ENCODE measurements at regions not wholly inside any gene's neighbourhood (a gene's known extent, or its start where the extent isn't known, plus 50 kb on each side); places are given as distances from the start of the nearest gene placed in this dataset.
"Not testable (repeated sequence)": the region's sequence is repeated elsewhere in the genome, so short reads cannot be mapped to it uniquely, and the experiment has no call there.

DNA sequence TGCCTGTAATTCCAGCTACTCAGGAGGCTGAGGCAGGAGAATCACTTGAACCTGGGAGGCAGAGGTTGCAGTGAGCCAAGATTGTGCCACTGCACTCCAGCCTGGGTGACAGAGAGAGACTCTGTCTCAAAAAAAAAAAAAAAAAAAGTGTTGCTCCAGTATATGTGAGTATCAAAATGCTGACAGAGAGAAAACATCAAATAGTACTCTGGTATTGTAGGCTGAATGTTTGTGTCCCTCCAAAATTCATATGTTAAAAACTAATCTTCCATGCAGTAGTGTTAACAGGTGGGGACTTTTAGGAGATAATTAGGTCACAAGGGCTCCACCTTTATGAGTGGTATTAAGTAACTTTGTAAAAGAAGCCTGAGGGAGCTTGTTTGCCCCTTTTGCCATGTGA, 67.4 kb upstream of the KLF7 start:
- in situ Hi-C loops (cut with HindIII; ENCODE audit: low pct_ligation_motif_present, low pct_unique_long_range_greater_than_20kb, low sequenced_read_pairs); DNase-seq: not testable (repeated sequence)

DNA sequence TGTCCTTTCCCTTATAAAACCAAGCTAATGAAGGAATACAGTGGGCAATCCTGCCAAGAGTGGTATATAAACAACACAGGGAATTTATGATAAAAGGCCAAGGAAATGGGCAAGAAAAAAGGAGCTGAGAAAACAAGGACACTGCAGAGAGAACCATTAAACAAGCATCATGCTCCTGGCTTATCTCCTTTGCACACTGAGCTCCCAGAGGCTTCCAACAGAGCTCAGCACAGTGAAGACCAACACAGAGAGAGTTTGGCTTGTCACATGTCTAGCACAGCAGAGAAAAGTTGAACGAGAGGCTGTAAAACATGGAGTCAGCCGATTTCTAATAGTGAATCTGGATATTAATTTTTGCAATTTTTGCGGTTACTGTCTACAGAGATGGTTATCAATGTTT, 68.0 kb upstream of the KLF7 start:
- DNase-seq: no peak
- in situ Hi-C loops (cut with HindIII; ENCODE audit: low pct_ligation_motif_present, low pct_unique_long_range_greater_than_20kb, low sequenced_read_pairs): no loop called here

DNA sequence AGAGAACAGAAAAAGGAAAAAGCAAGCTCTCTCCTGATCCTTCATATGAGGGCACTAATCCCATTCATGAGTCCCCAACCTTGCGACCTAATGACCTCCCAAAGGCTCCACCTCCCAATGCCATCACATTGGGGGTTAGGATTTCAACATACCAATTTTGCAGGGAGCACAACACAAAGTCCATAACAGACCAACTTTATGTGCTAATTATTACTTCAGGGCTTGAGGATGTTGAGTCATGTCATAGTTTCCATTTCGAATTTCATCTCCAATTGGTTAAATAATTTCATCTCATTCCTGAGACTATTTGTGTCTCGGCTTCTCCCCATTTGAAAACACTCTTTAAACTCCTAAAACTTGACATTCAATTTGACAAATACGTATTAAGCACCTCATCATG, 69.9 kb upstream of the KLF7 start:
- in situ Hi-C loops (cut with HindIII; ENCODE audit: low pct_ligation_motif_present, low pct_unique_long_range_greater_than_20kb, low sequenced_read_pairs): no loop called here
- no peak for DNase-seq

DNA sequence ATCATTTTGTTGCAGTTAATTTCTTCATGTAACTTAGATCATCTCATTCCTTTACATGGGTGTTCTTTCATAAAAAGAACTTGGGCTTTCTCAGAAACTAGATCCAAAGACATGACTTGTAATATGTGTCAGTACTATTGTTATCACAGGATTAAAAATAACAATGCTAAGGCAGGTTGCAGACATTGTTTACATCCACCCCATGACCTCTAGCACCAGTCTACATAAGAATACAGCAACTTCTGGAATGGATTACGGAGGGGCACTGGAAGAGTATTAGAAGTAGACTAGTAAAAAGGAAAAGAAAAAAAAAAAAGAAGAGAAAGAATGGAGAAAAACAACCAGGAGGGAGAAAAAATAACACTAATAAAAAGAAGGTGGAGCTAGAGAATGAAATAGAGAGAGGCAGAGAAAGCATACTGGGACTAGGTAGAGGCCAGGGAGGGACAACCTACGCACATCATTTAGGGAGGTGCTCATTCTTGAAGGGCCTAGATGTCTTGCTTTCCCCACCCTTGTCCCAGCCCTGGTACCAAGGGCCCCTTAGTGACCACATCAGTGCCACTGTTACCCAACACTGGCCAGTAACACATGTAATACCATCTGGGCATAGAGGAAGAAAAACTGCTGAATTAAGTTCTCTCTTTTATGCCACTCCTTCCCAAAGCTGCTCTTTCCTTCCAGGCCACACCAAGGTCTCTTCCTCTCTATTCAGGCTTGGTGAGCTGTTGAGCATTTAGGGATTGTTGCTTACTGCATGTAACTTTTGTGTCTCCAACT, 70.6 kb upstream of the KLF7 start:
- no peak for DNase-seq
- in situ Hi-C loops (cut with HindIII; ENCODE audit: low pct_ligation_motif_present, low pct_unique_long_range_greater_than_20kb, low sequenced_read_pairs): no loop called here

DNA sequence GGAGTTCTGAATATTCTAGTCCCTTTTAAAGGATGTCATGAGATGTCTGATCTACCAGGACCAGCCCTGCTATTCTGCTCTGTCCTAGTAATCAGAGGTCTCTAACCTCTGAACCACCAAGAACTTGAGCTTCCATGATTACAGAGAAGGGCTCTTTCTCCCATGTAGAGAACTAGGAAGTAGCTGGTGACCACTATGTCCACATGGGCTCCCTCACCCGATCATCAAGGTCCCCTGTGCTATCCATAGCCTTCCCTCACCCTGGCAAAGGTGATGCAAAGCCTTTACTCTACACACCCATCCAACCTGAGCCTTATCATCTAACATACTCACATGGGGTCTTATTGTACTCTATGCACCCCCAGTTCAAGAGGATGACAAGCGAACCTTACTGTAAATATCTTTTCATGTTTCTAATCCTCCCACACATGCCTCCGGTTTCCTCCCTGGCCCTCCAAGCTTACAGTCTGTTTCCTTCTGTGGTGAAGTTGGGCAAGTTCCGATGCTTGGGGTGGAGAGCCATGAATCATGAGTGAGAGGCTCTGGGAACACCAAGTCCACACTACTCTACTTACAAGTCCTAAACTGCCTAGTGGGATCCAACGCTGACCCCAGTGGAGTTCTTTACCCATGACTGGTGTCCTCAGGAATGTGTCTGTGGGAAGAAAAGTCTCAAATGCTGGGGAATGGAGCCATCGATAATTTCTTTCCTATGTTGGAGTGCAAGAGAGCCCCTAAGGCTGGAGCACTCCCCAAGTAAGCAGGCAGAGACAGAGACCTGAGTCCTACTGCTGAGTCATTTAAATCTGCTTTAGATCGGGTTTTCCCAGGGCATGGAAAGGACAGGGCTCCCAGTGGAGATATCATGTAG, 73.3 kb upstream of the KLF7 start:
- in situ Hi-C loops (cut with HindIII; ENCODE audit: low pct_ligation_motif_present, low pct_unique_long_range_greater_than_20kb, low sequenced_read_pairs): no loop called here
- DNase-seq: peak; percentile 47

DNA sequence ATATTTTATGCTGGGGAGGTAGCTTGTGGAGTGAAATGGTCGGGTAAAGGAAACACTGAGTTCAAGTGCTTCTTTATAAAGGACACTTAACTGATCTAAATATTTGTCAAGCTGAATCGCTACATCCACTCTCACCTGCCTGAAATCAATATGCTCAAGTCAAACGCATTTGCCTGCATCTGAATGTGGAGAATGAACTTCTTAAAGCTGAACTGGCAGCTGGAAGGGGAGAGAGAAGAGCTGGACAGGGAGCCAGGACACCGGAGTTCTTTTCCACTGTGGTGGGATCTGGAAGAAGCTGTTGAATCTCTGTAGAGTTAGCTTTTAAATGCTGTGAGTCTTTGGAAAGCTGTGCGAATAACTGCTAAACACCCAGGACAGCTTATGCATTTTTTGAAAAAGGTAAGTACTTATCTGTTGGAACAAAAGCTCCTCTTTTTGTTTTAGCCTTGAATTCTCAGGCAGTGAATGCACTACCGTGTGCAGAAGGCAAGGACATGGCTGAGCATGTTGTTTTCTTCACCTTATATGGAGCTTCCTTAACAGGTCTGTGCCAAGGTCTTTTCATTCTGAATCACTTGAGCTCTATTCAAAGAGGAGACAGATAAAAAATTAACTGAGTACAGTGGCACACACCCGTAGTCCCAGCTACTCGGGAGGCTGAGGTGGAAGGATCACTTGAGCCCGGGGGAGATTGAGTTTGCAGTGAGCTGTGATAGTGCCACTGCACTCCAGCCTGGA, 74.2 kb upstream of the KLF7 start:
- in situ Hi-C loops (cut with HindIII; ENCODE audit: low pct_ligation_motif_present, low pct_unique_long_range_greater_than_20kb, low sequenced_read_pairs): no loop called here
- no peak for DNase-seq

DNA sequence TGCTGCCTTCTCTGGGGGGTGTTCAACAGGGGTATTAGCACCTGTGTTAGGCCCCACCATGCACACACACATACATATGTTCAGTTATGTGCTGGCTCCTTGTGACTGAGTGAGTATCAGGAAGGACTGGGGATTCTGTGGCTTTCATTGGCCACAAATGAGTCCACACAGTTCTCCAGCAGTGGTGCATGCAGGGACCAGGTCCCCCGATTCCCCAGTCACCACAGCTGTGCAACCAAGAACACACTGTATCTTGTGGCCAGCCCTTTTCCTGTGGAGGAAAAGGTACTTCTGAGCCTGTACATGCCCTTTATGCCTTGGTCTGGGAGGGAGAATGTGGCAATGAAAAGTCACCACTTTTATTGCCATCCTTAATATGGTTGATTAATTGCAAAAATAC, 74.9 kb upstream of the KLF7 start:
- DNase-seq: no peak

DNA sequence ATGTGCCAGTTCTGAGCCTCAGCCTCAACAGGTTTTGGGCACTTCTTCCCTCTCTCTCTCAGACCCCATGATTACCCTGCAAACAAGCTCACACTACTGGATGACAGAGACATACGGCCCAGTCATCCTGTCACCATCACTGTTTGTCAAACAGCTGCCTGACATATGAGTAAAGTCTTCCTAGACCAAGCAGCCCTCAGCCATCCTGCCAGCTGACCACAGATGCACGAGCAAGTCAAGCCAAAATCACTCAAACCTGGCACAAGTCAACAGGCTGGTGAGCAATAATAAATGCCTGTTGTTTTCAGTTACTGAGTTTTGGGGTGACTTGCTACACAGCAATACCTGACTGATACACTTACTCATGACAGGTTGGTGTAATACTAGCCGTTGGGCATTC, 75.5 kb upstream of the KLF7 start:
- no peak for DNase-seq
- in situ Hi-C loops (cut with HindIII; ENCODE audit: low pct_ligation_motif_present, low pct_unique_long_range_greater_than_20kb, low sequenced_read_pairs): no loop called here

More for the DNA sequence above, 74.9 kb upstream of the KLF7 start:
- in situ Hi-C loops (cut with HindIII; ENCODE audit: low pct_ligation_motif_present, low pct_unique_long_range_greater_than_20kb, low sequenced_read_pairs): no loop called here

DNA sequence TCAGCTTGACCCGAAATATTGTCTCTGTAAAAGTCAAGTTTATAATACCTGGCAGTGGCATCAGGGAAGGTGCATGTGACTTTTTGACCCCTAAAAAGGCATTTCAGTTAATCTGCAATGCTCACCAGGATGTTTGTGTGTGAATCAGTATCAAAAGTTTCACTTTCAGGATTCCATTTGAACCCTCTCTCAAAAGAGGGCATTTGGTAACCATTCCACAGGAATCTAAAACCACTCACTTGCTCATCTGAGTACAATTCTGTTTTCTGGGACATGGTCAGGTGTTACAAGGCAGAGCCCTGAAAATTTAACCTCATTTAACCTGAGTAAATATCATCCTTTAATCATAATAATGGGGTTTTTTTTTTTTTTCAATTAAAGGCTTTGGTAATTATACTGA, 77.9 kb upstream of the KLF7 start:
- DNase-seq: no peak
- in situ Hi-C loops (cut with HindIII; ENCODE audit: low pct_ligation_motif_present, low pct_unique_long_range_greater_than_20kb, low sequenced_read_pairs): no loop called here

DNA sequence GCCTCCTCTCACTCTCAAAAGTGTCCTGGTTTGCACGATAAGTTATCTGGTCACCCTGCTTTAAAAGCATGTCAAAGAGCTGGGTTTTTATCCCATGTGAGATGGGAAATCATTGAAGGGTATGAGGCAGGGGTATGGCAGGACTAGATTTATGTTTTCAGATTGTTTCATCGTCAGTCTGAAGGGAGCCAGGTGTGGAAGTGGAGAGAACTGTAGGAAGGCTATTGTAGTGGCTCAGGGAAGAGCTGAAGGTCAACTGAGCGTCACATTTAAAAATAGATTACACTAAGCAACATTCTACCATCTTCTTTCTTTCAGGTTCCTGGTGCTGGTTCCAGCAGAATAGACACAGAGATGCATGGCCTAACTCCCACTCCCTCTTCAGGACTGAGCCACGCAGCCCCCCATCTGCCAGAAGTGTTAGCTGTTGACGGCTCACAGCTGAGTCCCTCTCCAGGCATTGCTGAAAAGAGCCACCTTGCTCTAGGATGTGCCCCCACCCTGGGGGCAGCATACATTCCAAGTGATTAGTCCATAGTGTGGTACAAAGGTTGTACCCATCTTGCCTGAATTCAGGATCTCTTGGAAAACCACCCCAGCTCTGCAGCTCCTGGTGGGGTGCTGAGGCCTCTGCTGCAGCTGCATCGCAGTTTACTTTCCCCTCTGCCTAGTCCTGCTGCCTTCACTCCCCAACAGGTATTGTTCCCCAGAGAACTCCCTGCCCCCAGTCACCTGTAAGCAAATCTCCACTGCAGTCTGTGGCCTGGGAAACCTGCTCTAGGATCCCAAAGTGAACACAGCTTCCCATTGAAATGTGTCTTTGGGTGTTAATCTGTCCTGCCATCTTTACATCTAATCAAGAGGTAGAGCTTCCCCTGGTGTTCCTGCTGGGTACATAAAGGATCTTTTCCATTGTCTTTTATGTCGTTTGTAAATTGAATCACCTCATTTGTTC, 79.5 kb upstream of the KLF7 start:
- in situ Hi-C loops (cut with HindIII; ENCODE audit: low pct_ligation_motif_present, low pct_unique_long_range_greater_than_20kb, low sequenced_read_pairs): no loop called here
- DNase-seq: no peak

DNA sequence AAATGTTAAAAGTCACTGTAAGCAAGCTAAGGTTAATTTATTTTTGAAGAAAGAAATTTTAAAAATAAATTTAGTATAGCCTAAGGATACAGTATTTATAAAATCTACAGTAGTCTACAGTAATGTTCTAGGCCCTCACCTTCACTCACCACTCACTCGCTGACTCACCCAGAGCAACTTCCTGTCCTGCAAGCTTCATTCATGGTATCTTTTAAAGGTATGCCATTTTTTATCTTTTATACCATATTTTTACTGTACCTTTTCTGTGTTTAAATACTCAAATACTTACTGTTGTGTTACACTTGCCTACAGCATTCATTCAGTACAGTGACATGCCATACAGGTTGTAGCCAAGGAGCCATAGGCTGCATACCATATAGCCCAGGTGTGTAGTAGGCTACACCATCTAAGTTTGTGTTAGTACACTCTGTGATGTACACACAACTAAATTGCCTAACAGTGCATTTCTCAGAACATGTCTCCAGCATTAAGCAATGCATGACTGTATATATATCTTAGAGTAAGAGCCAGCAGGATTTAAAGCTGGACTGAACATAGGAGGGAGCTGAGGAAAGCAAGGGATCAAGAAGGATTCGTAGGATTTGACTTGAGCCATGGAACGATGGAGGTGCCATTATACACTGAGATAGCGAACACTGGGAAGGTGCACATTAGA, 83.1 kb upstream of the KLF7 start:
- in situ Hi-C loops (cut with HindIII; ENCODE audit: low pct_ligation_motif_present, low pct_unique_long_range_greater_than_20kb, low sequenced_read_pairs): no loop called here
- no peak for DNase-seq

DNA sequence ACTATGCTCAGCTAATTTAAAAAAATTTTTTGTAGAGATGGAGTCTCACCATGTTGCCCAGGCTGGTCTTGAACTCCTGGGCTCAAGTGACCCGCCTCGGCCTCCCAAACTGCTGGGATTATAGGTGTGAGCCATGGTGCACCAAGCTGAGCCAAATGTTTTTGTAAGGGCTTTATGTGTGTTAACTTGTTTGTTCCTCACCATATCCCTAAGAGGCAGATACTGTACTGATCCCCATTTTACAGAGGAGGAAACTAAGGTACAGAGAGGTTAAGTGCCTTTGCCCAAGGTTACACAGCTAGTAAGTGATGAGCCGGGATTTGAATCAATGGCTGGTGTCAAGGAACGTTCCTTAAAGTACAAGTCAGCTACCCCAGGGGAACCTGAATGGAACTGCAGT, 85.3 kb upstream of the KLF7 start:
- in situ Hi-C loops (cut with HindIII; ENCODE audit: low pct_ligation_motif_present, low pct_unique_long_range_greater_than_20kb, low sequenced_read_pairs): no loop called here
- no peak for DNase-seq

DNA sequence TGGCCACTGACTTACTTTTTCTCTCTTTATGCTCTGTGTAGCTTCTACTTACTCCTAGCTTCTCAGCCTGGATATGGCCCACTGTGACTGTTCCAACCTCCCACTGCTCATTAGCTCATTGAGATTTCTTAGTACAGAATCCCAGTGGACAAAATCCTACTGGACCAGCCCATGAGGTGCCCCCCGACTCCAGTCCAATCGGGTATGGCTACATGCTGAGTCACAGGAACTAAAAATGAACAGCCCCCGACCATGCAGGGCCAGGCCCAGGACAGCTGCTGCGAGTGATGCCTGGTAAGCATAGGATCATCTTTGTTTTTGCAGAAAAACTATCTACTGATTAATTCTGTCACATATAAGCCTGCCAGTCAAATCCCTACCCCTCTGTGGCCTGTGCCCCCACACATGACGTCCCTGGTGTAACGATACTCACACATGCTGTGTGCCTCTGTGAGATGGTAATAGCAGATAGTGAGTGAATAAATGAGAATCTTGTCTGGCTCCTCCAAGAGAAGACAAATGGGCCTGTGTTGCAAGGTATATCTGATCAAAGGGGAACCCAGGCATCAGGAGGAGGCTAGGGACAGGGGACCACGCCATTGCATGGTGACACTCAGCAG, 85.9 kb upstream of the KLF7 start:
- in situ Hi-C loops (cut with HindIII; ENCODE audit: low pct_ligation_motif_present, low pct_unique_long_range_greater_than_20kb, low sequenced_read_pairs): no loop called here
- no peak for DNase-seq

DNA sequence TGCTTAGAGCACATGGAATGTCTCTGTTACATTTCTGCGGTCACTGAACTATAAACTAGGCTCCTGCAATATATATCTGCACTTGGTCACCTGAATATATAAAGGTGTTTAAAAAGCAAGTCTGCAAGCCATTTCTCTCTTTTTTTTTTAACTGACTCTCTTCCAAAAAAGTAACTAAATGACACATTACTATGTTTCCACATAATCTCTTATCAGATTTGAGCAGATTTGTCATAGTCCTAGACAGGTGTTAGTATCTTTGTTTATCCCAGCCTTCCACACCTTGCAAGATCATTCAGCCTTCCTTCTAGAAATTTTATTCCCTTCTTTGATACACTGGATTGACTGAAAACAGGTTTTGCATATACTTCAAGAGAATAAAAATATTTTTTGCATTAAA, 86.7 kb upstream of the KLF7 start:
- in situ Hi-C loops (cut with HindIII; ENCODE audit: low pct_ligation_motif_present, low pct_unique_long_range_greater_than_20kb, low sequenced_read_pairs): no loop called here
- DNase-seq: no peak

DNA sequence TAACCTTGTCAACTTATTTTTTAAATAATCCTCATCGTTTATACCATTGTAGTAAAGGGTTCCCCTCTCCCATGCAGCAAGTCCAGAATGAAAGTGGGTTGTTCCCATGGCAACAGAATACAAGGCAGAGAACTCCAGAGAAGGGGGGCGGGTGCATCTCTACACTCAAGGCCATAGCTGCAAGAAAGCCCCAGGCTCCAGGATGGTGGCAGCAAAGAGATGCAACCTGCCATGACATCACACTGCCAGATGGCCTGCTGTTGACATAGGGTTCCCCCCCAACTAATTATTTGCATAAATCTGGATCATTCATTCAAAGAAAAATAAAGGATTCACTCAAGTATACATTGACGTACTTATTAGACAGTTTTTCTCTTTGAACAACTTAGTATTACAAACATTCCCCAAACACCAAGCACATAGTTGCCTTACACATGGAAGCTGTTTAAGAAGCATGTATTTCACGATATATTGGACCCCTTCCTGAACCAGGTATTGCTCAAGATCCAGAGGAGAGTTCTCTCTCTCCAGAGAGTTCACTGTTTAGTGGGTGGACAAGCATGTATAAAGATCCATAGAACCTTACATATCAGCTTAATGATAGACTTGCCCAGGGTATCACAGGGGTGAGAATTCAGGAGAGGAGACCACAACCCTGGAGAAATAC, 87.4 kb upstream of the KLF7 start:
- DNase-seq: no peak
- in situ Hi-C loops (cut with HindIII; ENCODE audit: low pct_ligation_motif_present, low pct_unique_long_range_greater_than_20kb, low sequenced_read_pairs): no loop called here

DNA sequence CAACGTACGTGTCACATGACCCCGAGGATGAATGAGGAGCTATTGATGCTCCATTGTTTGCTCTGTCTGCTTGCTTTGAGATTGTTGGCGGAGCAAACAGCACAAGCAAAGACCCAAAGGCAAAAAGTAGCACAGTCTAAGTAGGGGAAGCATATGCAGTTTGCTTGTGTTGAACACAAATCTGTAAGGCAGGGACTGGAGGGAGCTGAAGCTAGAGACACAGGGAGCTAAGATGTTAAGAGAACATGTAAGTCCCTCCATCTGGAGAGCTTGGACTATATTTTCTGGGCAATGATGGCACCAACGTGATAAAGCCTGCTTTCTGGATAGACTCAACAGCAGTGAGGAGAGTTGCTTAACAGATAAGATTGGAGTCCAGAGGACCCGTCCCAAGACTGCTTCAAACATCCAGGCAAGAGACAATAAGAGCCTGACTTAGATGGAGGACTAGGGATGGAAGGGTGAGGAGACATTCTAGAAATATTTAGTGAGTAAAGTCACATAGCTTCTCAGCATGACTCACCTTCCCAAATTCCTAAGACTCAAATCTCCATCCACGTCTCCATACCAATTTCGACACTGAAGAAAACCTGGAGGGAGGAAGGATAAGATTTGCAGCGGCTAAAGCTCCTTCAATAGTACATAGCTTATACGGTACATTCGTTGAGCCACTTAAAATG, 88.1 kb upstream of the KLF7 start:
- in situ Hi-C loops (cut with HindIII; ENCODE audit: low pct_ligation_motif_present, low pct_unique_long_range_greater_than_20kb, low sequenced_read_pairs): no loop called here
- peak; percentile 37 for DNase-seq

All from ACHN (cell line).